ENCODE measurements at regions not wholly inside any gene's neighbourhood (a gene's known extent, or its start where the extent isn't known, plus 50 kb on each side); places are given as distances from the start of the nearest gene placed in this dataset.
"Not testable (repeated sequence)": the region's sequence is repeated elsewhere in the genome, so short reads cannot be mapped to it uniquely, and the experiment has no call there.

DNA sequence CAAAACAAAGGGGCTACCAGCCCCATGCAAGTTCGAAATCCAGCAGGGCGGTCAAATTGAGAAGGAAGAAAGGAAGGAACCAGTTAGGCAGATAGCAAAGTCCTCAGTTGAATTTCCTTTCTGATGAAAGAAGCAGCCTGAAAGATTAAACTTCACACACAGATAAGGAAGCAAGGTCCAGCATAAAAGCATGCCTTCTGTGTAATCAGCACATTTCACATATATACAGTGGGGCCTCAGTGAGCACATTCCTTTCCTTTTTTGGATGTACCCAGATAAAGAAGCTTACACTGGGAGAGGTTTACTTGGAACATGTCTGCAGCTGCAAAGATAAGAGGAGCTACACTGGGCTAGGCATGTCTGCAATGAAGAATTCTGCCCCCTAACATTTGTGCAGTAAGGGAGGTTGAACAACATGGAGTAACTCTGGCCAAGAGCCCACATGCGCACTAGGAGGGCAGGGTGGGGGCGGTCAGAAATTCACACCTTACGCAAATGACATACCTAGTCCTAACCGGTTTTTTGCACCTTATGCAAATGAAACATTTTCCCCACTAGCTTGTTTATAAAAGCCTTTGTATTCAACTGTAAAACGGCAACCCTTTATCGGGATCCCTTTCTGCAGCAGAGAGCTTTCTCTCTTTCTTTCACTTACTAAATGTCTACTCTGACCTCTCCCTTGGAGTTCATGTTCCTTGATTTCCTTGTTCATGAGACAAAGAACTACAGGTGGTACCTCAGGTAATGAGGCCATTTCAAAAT is 149.7 kb upstream of the FBXL17 start:
- no peak for DNase-seq (ENCODE audit: low read depth in 2 of 2)

GRCh38 chr5:108530706-108531105 is 148.8 kb upstream of the FBXL17 start:
- no peak for DNase-seq (ENCODE audit: low read depth in 2 of 2)

GRCh38 chr5:108529381-108529780 is 147.5 kb upstream of the FBXL17 start:
- no peak for DNase-seq (ENCODE audit: low read depth in 2 of 2)

DNA sequence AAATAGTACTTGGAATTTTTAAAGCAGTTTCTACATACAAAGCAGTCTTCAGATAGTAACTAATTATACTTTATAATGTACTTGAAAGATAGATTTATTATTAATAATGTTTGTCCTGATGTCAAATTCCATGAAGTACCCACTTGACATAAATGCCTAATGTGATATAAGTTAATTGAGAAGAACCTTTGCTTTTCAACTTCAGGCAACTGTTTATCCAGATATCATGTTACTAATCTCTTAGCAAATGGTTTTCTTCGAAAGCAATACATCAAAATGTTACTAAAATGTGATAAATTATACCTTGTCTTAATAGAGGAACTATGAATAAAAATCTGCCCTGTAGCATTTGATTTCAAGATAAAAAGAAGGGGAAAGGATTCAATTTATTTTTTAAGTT is 146.8 kb upstream of the FBXL17 start:
- DNase-seq (ENCODE audit: low read depth in 2 of 2), result no peak

DNA sequence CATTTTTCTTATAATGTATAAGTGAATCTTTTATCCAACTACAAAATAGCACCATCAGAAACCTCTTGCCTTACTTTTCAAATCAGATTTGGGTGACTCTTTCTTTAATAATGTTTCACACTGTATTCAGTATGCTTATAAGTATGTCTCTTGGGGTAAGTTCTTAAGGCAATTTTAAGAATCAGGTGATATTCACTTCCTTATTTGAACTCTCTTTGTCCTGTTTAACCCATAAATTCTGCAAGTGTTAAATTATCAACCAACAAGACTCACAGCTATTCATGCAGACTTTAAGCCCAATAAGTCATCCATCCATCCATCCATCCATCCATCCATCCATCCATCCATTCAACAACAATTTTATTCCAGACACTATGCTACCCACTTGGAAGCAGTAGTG is 142.7 kb upstream of the FBXL17 start:
- no peak for DNase-seq (ENCODE audit: low read depth in 2 of 2)

- DNase-seq (ENCODE audit: low read depth in 2 of 2), result no peak
Observed at GRCh38 chr5:108523360-108523759, 141.5 kb upstream of the FBXL17 start.

DNA sequence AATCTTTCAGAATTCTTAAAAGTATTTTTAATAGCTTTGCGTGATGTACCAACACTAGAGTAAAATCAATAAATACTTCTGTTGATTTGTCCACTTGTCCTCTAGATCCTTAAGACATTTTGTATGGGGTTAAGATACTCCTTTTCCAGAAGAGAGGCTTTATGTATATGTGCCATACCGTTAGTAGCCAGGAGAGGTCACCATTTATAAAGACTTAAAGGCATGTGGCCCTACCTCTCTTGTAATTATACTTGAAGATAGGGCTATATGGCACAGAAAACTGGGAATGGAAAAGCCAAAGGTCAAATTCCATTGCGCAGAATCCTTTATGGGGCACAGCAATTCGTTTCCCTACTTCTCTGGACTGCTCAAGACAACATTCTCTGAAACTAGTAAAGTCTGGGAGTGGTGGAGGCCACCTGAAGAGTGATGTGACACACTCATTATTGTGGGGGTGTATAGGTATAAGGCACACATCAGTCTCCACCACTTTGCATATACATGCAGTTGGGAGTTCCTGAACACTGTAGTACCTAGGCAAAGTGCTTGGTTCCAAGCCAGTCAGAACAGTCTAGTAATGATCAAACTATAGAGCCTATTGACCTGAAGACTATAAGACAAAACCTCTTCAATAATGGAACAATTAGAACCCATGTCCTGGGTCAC is 140.1 kb upstream of the FBXL17 start:
- DNase-seq (ENCODE audit: low read depth in 2 of 2), result peak; percentile 3 to 59

GRCh38 chr5:108521011-108521700 is 139.3 kb upstream of the FBXL17 start:
- no peak for DNase-seq (ENCODE audit: low read depth in 2 of 2)

- no peak for DNase-seq (ENCODE audit: low read depth in 2 of 2)
Observed at GRCh38 chr5:108516785-108517184, 134.9 kb upstream of the FBXL17 start.

DNA sequence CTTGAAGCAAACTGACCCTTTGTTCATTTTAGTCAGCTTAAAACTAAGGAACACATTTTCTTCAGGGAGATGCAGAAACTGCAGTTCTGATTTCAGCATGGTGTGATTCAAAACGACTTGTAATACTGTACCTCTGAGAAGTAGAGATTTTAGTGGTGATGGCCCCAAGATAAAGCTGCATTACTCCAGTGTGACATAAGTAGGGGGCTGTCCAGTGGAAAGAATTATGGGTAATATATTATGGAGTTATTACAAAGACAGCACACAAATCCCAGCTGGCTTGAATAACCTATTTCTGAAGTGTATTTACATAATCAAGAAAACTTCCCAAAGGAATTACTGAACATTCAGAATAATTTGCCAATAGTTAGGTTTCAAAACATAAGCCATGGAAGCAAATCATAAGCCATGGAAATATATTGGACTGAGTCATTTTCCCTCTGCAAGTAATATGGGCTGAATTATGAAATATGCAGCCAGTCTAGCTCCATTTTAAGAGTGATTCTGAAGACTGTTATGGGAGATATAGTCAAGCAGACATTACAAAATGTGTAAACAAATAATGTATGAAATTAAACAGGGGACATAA is 133.7 kb upstream of the FBXL17 start:
- no peak for DNase-seq (ENCODE audit: low read depth in 2 of 2)

DNA sequence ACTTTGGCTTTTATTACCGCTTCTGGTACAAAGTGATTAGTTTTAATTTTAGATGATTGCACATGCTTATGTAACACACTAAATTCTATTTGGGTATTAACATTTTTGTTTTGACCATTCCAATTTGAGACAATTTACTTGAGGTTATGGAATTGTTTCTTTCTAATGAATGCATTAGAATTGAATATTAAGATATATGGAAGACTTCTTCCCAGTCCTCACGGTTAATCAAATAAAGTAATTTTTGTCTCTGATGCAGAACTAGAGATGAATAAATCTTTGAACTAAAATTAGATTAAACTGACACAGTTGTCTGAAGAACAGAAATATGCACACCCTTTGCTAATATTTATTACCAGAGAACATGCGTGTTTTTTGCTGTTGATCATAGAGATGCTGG is 127.1 kb upstream of the FBXL17 start:
- DNase-seq (ENCODE audit: low read depth in 2 of 2), result no peak

- DNase-seq (ENCODE audit: low read depth in 2 of 2), result no peak
Observed at GRCh38 chr5:108507631-108508030, 125.7 kb upstream of the FBXL17 start.

- DNase-seq (ENCODE audit: low read depth in 2 of 2), result no peak
Observed at GRCh38 chr5:108505608-108506007, 123.7 kb upstream of the FBXL17 start.

GRCh38 chr5:108504974-108505373 is 123.1 kb upstream of the FBXL17 start:
- DNase-seq (ENCODE audit: low read depth in 2 of 2), result no peak

- DNase-seq (ENCODE audit: low read depth in 2 of 2), result no peak
Observed at GRCh38 chr5:108503986-108504385, 122.1 kb upstream of the FBXL17 start.

- DNase-seq (ENCODE audit: low read depth in 2 of 2), result not testable (repeated sequence)
Observed at GRCh38 chr5:108495615-108496014, 113.7 kb upstream of the FBXL17 start.

- no peak for DNase-seq (ENCODE audit: low read depth in 2 of 2)
Observed at GRCh38 chr5:108487951-108488350, 106.1 kb upstream of the FBXL17 start.

DNA sequence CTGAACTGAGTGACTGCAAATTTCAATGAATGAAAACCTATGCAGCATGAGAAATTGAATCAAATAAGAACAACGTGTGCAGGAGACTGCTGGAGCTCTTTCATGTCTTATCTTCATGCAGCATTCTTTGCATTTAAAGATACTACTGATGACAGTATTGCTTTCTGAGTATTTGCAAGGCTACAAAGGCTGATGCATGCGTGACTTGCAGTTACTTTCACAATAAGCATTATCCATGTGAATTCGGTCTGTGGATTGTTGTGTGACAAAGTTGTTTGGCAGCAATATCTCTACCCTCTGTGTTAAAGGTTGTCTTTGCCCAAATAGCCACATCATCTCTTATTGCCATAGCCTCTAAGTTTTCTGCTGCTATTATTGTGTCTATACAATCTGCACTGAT is 102.1 kb upstream of the FBXL17 start:
- DNase-seq (ENCODE audit: low read depth in 2 of 2), result no peak

DNA sequence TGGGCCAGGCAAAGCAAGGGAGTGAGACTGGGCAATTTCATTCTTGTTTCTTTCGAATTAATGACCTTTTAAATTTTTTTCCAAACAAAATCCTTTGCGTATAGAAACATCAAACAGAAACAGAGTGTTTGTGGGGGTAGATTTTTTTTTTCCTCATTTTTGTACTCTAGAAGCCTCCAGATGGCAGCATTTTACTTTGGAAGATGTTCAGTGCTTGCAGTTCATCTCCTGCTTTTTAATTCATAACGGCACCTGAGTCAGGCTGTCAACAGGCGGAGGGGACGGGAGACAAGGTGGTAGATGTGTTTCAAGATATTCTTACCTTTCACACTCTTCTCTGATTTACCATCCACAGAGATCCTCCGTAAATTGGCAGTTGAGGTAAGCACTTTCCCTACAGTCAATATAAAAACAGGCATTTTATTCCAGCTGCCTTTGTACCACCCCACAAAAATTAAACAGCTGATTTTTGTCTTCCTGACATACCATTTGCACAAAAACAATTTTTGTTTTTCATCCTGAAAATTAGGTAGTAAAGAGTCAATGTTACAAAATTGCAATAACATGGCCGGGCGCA is 99.5 kb upstream of the FBXL17 start:
- peak in 1 of 2 donors; percentile 10 for DNase-seq (ENCODE audit: low read depth in 2 of 2)

DNA sequence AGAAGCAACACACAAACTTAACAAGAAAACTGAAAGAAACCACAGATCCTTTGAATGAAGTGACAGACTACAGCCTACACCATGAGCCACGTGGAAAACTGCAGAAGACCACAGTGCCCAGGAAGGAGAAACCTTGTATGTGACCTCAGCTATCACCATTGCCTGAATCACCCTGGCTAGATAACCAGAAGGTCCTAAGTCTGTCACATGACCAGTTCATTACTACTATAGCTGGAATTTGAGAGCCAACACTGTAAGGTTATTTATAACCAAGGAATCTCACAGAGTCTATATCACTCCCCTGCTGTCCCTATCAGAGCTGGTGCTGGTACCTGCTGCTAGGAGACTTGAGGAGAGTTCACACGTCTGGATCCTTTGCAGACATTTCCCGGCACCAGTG is 90.3 kb upstream of the FBXL17 start:
- DNase-seq (ENCODE audit: low read depth in 2 of 2), result no peak

- no peak for DNase-seq (ENCODE audit: low read depth in 2 of 2)
Observed at GRCh38 chr5:108467563-108467962, 85.7 kb upstream of the FBXL17 start.
